NB4 (cell line): ENCODE measurements at regions not wholly inside any gene's neighbourhood (a gene's known extent, or its start where the extent isn't known, plus 50 kb on each side); places are given as distances from the start of the nearest gene placed in this dataset.

Source experiments
- CTCF ChIP-seq: IDR thresholded peaks from one replicate; pipeline ENCODE4 v1.5.1; 2012; ENCODE audit warnings: low read depth, low read length
- MYC ChIP-seq: IDR thresholded peaks from 2 replicates; pipeline ENCODE4 v1.6.1; 2011; ENCODE audit warnings: low read depth, low read length
- POLR2A ChIP-seq: IDR thresholded peaks from 2 replicates; pipeline ENCODE4 v1.6.1; 2011; ENCODE audit warnings: mild to moderate bottlenecking; ENCODE audit not compliant: insufficient read length; ENCODE audit errors: extremely low read depth
- TF ChIP-seq, protein P1 (sequence below): IDR thresholded peaks from 2 replicates; pipeline ENCODE4 v1.6.1; 2011; ENCODE audit warnings: low read depth, low read length

GRCh38 chr20:60812561-60812960 lies 439.5 kb upstream of the CDH4 start:
- TF ChIP-seq CTCF (no peak), POLR2A (no peak), MYC (no peak)
- TF ChIP-seq, protein P1, sequence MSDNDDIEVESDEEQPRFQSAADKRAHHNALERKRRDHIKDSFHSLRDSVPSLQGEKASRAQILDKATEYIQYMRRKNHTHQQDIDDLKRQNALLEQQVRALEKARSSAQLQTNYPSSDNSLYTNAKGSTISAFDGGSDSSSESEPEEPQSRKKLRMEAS = no peak
